ENCODE measurements at regions not wholly inside any gene's neighbourhood (a gene's known extent, or its start where the extent isn't known, plus 50 kb on each side); places are given as distances from the start of the nearest gene placed in this dataset.

GRCh38 chr17:65446838-65447526, 114.5 kb downstream of the AXIN2 start:
- TF ChIP-seq POLR2A (IDR thresholded peaks at IDR 0.05; ENCODE audit: extremely low read depth, insufficient read length) (no peak), CTCF (IDR thresholded peaks at IDR 0.05; ENCODE audit: low read depth, low read length) (no peak)

All from NB4 (cell line).